GM18907 (cell line): ENCODE measurements at regions not wholly inside any gene's neighbourhood (a gene's known extent, or its start where the extent isn't known, plus 50 kb on each side); places are given as distances from the start of the nearest gene placed in this dataset.

Source experiments
- ATAC-seq: cut with Tn5 transposase; IDR thresholded peaks from one replicate; pipeline ENCODE4 v1.9.1; 2021; ENCODE audit warnings: mild to moderate bottlenecking, moderate library complexity; ENCODE audit not compliant: unreplicated experiment

DNA sequence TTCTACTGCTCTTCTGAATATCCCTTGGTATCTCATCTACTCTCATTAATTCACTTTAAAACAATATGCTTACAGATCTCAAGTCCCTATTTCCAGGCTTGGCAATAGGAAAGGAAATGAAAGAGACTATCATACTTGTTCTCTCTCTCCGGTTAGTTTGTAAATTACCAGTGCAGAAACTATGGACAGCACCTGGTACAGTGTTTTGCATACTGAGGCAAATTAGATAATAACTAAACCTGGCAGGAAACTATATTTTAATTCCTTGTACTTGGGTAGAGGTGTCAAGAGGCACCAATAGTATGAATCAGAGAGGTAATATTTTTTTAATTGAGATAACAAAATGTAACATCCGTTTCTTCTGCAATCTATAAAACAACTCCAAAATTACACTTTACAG, 97.7 kb upstream of the TMEM196 start:
- peak; percentile 49 for ATAC-seq

DNA sequence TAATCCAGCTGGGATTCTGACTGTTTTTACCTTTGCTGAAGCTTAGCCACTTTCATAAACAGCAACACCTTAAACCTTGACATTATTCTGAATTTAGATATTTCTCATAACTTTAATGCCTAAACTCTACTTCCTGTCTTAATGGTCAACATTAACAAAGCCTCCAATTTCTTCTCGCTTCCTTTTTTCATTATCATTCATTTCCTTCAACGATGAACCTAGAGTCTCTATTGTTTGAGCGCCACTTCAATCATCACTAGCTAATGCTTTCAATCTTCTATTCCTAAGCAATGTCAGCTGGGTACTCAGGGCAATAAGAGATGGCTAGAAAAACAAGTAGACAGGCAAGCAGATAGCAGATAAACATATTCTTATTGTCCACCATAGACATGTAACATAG, 96.6 kb upstream of the TMEM196 start:
- ATAC-seq, result peak; percentile 76

DNA sequence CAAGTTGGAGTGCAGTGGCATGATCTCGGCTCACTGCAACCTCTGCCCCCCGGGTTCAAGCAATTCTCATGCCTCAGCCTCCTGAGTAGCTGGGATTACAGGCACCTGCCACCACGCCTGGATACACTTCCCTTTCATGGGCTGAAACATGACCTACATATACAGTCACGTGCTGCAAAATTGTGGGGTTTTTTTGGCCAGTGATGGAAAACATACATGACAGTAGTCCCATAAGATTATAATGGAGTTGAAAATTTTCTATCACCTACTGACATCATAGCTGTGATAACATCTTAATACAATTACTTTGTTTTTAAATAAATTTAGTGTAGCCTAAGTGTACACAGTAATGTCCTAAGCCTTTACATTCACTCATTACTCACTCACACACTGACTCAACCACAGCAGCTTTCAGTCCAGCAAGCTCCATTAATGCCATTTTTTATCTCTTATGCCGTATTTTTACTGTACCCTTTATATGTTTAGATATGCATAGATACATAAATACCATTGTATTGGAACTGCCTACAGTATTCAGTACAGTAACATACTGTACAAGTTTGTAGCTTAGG, 79.9 kb upstream of the TMEM196 start:
- ATAC-seq, result no peak

DNA sequence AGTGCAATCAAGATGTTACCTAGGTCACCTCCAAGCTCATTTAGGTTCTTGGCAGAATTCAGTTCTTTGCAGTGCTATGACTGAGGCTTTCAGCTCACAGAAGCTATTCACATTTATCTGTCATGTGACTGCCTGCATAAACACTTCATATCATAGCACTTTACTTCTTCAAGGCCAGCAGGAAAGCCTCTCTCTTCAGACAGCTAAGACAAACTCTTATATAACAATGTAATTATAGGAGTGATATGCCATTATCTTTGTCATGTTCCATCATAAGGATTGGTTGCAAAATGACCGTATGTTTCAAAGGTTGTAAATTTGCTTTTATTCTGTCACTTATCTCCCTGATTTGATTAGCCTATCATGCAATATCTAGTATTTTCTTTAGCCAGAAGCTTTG, 78.8 kb upstream of the TMEM196 start:
- ATAC-seq, result no peak

DNA sequence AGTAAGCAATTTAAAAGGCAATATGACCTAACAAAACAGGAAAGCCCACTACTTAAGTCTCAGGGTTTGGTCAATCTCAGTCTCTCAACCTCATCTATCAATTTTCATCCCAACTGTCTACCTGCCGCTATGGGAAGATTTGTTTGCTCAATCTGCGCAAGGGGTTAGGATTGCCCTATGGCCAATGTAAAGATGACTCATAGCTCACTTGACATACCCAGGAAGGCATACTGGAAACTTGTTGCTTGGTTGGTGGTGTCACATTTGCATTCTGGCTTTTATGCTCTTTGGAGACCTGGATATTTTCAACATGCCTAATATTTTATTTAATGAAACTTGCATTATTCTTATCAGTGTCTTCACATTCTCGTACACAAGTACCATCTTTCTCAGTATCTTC, 78.1 kb upstream of the TMEM196 start:
- no peak for ATAC-seq

DNA sequence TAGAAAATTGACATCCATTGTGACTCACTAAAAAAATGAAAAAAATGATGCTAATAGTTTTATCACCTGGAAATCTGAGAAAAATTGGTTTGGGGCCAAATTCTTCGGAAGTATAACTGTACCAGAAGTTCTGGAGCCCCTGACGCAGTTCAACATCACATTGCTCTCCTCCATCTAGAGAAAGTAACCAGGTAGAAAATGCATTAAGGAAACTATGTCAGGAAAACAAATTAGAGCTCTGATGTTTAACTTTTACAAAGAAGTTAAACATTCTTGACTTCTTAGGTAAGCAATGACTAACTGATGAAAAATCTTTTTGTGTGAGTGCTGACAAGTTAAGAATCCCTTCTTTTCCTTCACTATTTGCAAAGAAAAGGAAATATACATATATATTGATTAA, 61.1 kb upstream of the TMEM196 start:
- ATAC-seq, result no peak

DNA sequence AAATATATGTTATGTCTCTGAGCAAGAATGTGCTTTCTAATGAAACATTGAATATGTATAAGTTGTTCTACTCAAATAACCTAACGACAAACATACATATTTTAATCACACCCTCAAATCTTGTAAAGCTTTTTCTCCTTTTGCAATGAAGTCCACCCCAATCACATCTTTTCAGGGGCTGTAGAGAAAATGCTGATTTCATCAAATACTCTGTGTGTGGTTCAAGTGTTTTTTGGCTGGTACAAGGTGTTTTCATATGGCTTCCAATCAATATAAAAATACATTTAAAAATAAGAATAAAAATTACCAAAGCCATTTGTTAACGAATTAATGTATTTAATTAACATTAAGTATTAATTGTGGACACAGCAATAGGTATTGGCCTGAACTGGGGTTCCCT, 57.2 kb upstream of the TMEM196 start:
- ATAC-seq, result no peak
